Right lobe of liver (tissue), 4 donors: ENCODE measurements at regions not wholly inside any gene's neighbourhood (a gene's known extent, or its start where the extent isn't known, plus 50 kb on each side); places are given as distances from the start of the nearest gene placed in this dataset.

Source experiments
- POLR2A ChIP-seq: fragments of 450-650 bp; IDR thresholded peaks from one replicate; pipeline ENCODE4 v1.6.1; 2017; ENCODE audit warnings: antibody characterized with exemption, mild to moderate bottlenecking
- TF ChIP-seq, protein P1 (sequence below), 4 donors: fragments of 200-600 bp in 3 of 4; fragments of 450-650 bp in 1 of 4; IDR thresholded peaks; one replicate each; pipeline versions ENCODE4 v1.5.1 to v1.8.0; 2016 to 2022; ENCODE audit warnings: antibody characterized with exemption in 4 of 4, mild to moderate bottlenecking in 2 of 4
- donor health status: DM: no; HTN: no; CAD: no.
- donor health status: DM: no; HTN: no; CAD: no.
- donor health status: DM: no; HTN: yes; CAD: no.

DNA sequence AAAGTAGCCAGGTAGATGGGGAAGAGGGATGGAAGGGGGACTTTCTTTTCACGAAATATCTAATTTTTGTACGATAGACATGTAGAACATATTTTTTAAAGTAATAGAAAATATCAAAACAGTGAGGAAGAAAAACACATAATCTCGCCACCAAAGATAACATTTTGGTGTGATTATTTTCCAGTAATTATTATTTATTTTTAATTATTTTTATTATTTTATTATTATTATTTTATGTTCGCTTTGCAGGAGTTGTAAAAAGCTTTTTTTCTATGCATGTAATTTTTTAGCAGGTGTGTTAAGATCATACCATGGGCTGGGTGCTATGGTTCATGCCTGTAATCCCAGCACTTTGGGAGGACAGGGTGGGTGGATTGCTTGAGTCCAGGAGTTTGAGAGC is 85.6 kb upstream of the CCND2 start:
- TF ChIP-seq, protein P1, sequence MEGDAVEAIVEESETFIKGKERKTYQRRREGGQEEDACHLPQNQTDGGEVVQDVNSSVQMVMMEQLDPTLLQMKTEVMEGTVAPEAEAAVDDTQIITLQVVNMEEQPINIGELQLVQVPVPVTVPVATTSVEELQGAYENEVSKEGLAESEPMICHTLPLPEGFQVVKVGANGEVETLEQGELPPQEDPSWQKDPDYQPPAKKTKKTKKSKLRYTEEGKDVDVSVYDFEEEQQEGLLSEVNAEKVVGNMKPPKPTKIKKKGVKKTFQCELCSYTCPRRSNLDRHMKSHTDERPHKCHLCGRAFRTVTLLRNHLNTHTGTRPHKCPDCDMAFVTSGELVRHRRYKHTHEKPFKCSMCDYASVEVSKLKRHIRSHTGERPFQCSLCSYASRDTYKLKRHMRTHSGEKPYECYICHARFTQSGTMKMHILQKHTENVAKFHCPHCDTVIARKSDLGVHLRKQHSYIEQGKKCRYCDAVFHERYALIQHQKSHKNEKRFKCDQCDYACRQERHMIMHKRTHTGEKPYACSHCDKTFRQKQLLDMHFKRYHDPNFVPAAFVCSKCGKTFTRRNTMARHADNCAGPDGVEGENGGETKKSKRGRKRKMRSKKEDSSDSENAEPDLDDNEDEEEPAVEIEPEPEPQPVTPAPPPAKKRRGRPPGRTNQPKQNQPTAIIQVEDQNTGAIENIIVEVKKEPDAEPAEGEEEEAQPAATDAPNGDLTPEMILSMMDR (IDR thresholded peaks at IDR 0.05), result no peak
- no peak for TF ChIP-seq POLR2A
